ENCODE measurements at regions not wholly inside any gene's neighbourhood (a gene's known extent, or its start where the extent isn't known, plus 50 kb on each side); places are given as distances from the start of the nearest gene placed in this dataset.

DNA sequence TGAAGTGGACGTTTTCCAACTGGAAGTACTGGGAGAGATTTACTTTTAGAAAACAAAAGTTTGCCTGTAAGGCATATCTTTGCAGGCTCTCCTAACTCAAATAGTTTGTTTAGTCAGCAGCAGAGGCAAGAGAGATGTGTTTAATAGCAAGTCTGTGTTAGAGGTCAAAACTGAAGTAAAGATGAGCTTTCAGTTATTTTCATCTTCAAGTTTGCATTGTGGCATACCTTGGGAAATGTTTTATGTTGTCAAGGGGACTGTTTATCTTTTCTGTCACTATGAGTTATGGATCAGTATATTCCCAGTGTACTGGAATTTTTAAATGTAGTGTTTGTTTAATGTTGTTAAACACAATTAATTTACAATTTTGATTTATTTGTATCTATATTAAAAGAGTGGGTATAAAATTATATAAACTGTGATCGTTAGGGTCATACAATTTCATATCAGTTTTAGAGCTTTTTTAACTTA lies 169.7 kb upstream of the PPP1R3A start:
- TF ChIP-seq, protein P1, sequence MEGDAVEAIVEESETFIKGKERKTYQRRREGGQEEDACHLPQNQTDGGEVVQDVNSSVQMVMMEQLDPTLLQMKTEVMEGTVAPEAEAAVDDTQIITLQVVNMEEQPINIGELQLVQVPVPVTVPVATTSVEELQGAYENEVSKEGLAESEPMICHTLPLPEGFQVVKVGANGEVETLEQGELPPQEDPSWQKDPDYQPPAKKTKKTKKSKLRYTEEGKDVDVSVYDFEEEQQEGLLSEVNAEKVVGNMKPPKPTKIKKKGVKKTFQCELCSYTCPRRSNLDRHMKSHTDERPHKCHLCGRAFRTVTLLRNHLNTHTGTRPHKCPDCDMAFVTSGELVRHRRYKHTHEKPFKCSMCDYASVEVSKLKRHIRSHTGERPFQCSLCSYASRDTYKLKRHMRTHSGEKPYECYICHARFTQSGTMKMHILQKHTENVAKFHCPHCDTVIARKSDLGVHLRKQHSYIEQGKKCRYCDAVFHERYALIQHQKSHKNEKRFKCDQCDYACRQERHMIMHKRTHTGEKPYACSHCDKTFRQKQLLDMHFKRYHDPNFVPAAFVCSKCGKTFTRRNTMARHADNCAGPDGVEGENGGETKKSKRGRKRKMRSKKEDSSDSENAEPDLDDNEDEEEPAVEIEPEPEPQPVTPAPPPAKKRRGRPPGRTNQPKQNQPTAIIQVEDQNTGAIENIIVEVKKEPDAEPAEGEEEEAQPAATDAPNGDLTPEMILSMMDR (conservative IDR thresholded peaks at IDR 0.05; ENCODE audit: low read depth, low read length): no peak
- no peak for TF ChIP-seq EZH2 (IDR thresholded peaks at IDR 0.05; ENCODE audit: low read length, unreplicated experiment)
